ENCODE measurements at regions not wholly inside any gene's neighbourhood (a gene's known extent, or its start where the extent isn't known, plus 50 kb on each side); places are given as distances from the start of the nearest gene placed in this dataset.

DNA sequence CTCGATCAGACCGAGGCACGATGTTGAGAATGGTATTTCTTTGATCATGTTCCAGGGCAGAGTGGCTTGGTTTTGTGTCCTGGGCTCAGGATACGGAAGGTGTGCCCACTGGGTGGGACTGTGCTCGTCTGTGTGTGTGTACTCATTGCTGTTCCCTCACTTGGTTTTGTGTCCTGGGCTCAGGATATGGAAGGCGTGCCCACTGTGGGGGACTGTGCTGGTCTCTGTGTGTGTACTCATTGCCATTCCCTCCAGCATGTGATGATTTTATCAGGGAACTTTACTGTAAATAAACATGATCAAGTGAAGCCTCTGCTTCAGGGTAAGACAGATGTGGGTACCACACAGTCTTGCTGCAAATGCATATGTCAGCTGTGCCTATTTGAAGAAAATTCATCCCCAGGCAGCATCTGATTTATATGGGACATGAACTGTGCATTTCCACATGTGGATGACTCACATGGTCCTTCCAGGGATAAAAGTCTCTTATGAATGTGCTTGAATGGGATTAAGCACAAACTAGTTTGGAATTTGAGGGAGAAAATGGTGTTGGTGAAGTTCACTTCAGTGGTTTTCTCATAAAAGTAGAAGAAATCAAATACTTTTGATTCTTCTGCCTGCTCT lies 274.3 kb downstream of the QKI start:
- POLR2A ChIA-PET = no interaction called here
- H3K36me3 Mint-ChIP-seq = no peaks in the 10 kb centered on the region
- Histone ChIP-seq H3K4me1 (ENCODE audit: control insufficient read depth in 1 of 2, extremely low read depth in 1 of 2, insufficient read depth in 2 of 2, low read length in 2 of 2) (no peaks in the 10 kb centered on the region), H3K9me3 (no peaks in the 10 kb centered on the region), H3K27me3 (replicated peaks in 1 of 2; ENCODE audit: control insufficient read depth in 2 of 2, extremely low read depth in 1 of 2, insufficient read depth in 2 of 2, low read length in 1 of 2) (peaks cover 0 to 10% of the 10 kb centered on the region in 2 experiments), H3K36me3 (ENCODE audit: control insufficient read depth in 2 of 2, extremely low read depth in 1 of 2, insufficient read depth in 1 of 2, low read length in 1 of 2) (no peaks in the 10 kb centered on the region), H3K27ac (ENCODE audit: low read length) (no peak overlapping the region), H3K4me3 (ENCODE audit: control insufficient read depth in 1 of 2, extremely low read depth in 1 of 2, low read length in 1 of 2) (no peak overlapping the region)
- no peak overlapping the region for H3K4me3 Mint-ChIP-seq
- H3K27me3 Mint-ChIP-seq = peaks cover 6 to 20% of the 10 kb centered on the region in 2 donors
- WGBS (ENCODE audit: insufficient coverage) = no CpG with 5 or more reads among the region's 6 CpGs
- DNase-seq (no peak), ATAC-seq (replicated peaks in 1 of 4) (no peak)
- no peaks in the 10 kb centered on the region for H3K4me1 Mint-ChIP-seq
- no peak overlapping the region for H3K27ac Mint-ChIP-seq
- CTCF ChIA-PET = no interaction called here
- H3K9me3 Mint-ChIP-seq = peaks cover 1 to 3% (median 2%) of the 10 kb centered on the region in 3 donors

DNA sequence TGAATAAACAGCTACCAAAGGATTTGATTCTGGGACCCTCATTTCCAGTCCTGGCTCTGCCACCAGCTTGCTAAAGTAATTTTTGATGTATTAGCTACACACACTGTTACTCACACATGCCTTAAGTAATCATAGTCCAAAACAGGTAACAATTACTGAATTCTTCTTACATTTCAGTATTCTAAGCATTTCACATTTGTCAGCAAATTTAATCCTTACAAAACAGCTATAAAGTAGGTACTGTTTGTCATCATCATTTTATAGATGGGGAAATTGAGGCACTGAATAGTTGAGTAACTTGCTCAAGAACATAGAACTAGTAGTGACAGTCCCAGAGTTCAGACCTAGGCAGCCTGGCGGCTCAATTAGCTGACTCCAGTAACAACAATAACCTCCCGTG lies 272.6 kb downstream of the QKI start:
- no peaks in the 10 kb centered on the region for H3K36me3 ChIP-seq (ENCODE audit: control insufficient read depth in 2 of 2, extremely low read depth in 1 of 2, insufficient read depth in 1 of 2, low read length in 1 of 2)
- no peaks in the 10 kb centered on the region for H3K36me3 Mint-ChIP-seq
- peaks cover 0 to 10% of the 10 kb centered on the region in 2 experiments for H3K27me3 ChIP-seq (replicated peaks in 1 of 2; ENCODE audit: control insufficient read depth in 2 of 2, extremely low read depth in 1 of 2, insufficient read depth in 2 of 2, low read length in 1 of 2)
- H3K27ac Mint-ChIP-seq = no peak overlapping the region
- H3K27ac ChIP-seq (ENCODE audit: low read length) = no peak overlapping the region
- ATAC-seq (replicated peaks in 1 of 4) (no peak), DNase-seq (no peak)
- ChIA-PET POLR2A (no interaction called here), CTCF (no interaction called here)
- peaks cover 5 to 20% of the 10 kb centered on the region in 2 donors for H3K27me3 Mint-ChIP-seq
- H3K4me1 Mint-ChIP-seq = no peaks in the 10 kb centered on the region
- 100% methylated on average over 2 of the region's 2 CpGs for WGBS (ENCODE audit: insufficient coverage)
- H3K9me3 Mint-ChIP-seq = peaks cover 3 to 15% (median 8%) of the 10 kb centered on the region in 3 donors
- H3K9me3 ChIP-seq = no peaks in the 10 kb centered on the region
- H3K4me3 Mint-ChIP-seq = no peak overlapping the region
- H3K4me1 ChIP-seq (ENCODE audit: control insufficient read depth in 1 of 2, extremely low read depth in 1 of 2, insufficient read depth in 2 of 2, low read length in 2 of 2) = no peaks in the 10 kb centered on the region
- H3K4me3 ChIP-seq (ENCODE audit: control insufficient read depth in 1 of 2, extremely low read depth in 1 of 2, low read length in 1 of 2) = no peak overlapping the region

DNA sequence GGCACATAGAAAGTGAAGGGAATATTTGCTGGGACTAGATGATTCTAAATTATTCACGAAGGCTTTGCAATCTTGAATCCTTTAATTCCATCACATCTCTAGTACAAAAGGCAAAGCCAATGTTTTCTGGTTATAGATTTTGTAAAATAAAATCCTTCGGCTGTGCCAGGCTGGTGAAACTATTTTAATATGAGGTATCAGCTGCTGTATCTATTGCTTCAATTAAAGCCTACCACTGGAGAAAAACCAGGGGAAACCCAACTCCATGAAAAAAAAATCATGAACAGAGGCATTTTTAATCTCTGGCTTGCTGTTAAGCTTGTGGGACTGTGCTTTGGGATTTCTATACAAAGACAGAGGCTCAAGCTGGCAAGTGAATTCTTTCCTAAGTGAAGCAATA lies 271.8 kb downstream of the QKI start:
- no peaks in the 10 kb centered on the region for H3K4me1 Mint-ChIP-seq
- H3K27ac Mint-ChIP-seq = no peak overlapping the region
- H3K4me3 Mint-ChIP-seq = no peak overlapping the region
- peaks cover 5 to 20% of the 10 kb centered on the region in 2 donors for H3K27me3 Mint-ChIP-seq
- POLR2A ChIA-PET = no interaction called here
- DNase-seq (no peak), ATAC-seq (replicated peaks in 1 of 4) (no peak)
- H3K4me1 ChIP-seq (ENCODE audit: control insufficient read depth in 1 of 2, extremely low read depth in 1 of 2, insufficient read depth in 2 of 2, low read length in 2 of 2) = no peaks in the 10 kb centered on the region
- WGBS (ENCODE audit: insufficient coverage) = no CpG with 5 or more reads among the region's 2 CpGs
- CTCF ChIA-PET = no interaction called here
- no peak overlapping the region for H3K27ac ChIP-seq (ENCODE audit: low read length)
- H3K27me3 ChIP-seq (replicated peaks in 1 of 2; ENCODE audit: control insufficient read depth in 2 of 2, extremely low read depth in 1 of 2, insufficient read depth in 2 of 2, low read length in 1 of 2) = peaks cover 0 to 10% of the 10 kb centered on the region in 2 experiments
- H3K36me3 ChIP-seq (ENCODE audit: control insufficient read depth in 2 of 2, extremely low read depth in 1 of 2, insufficient read depth in 1 of 2, low read length in 1 of 2) = no peaks in the 10 kb centered on the region
- peaks cover 3 to 15% (median 8%) of the 10 kb centered on the region in 3 donors for H3K9me3 Mint-ChIP-seq
- no peaks in the 10 kb centered on the region for H3K9me3 ChIP-seq
- H3K36me3 Mint-ChIP-seq = no peaks in the 10 kb centered on the region
- no peak overlapping the region for H3K4me3 ChIP-seq (ENCODE audit: control insufficient read depth in 1 of 2, extremely low read depth in 1 of 2, low read length in 1 of 2)

DNA sequence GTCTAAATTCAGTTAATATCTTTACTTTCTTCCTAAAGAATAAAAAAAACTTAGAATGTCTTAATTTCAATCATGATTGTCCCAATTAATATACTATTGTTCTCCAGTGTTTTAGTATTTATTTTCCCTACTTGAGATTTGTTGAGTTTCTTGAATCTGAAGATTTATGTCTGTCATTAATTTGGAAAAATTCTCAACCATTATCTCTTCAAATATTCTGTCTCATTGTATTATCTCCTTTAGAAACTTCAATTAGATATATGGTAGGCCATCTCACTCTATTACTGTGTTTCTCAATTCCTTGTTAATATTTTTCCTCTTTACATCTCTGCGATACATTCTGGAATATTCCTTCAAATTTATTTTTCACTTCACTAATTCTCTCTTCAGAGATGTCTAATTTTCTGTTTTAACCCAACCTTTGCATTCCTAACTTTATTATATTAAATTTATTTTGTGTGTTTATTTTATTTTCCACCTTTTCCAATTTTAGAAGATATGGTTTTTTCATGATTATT lies 268.6 kb downstream of the QKI start:
- Mint-ChIP-seq H3K36me3 (no peaks in the 10 kb centered on the region), H3K27me3 (peaks cover 5 to 15% of the 10 kb centered on the region in 2 donors), H3K9me3 (peaks cover 3 to 15% (median 8%) of the 10 kb centered on the region in 3 donors), H3K4me3 (no peak overlapping the region), H3K27ac (no peak overlapping the region), H3K4me1 (no peaks in the 10 kb centered on the region)
- Histone ChIP-seq H3K36me3 (ENCODE audit: control insufficient read depth in 2 of 2, extremely low read depth in 1 of 2, insufficient read depth in 1 of 2, low read length in 1 of 2) (no peaks in the 10 kb centered on the region), H3K27ac (ENCODE audit: low read length) (no peak overlapping the region), H3K9me3 (no peaks in the 10 kb centered on the region), H3K4me1 (ENCODE audit: control insufficient read depth in 1 of 2, extremely low read depth in 1 of 2, insufficient read depth in 2 of 2, low read length in 2 of 2) (no peaks in the 10 kb centered on the region), H3K27me3 (replicated peaks in 1 of 2; ENCODE audit: control insufficient read depth in 2 of 2, extremely low read depth in 1 of 2, insufficient read depth in 2 of 2, low read length in 1 of 2) (peaks cover 0 to 15% of the 10 kb centered on the region in 2 experiments), H3K4me3 (ENCODE audit: control insufficient read depth in 1 of 2, extremely low read depth in 1 of 2, low read length in 1 of 2) (no peak overlapping the region)
- CTCF ChIA-PET = no interaction called here
- no peak for DNase-seq
- ATAC-seq (replicated peaks in 1 of 4) = no peak
- POLR2A ChIA-PET = no interaction called here
- no CpG with 5 or more reads among the region's 1 CpG for WGBS (ENCODE audit: insufficient coverage)

DNA sequence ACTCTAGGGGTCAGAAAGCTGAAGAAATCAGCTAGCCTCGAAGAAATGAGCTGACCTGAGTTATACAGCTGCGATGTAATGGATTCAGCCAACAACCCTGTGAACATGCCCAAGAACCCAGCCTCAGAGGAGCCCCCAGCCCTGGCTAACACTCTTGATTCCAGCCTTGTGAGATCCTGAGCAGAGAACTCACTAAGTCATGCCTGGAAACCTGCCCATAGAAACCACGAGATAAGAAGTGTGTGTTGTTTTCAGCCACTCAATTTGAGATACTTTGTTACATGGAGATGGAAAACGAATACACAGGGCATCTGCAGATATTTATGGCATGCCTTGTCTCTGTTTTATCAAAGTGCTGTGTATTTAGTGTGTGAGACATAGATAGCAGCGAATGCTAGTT lies 265.2 kb downstream of the QKI start:
- no peaks in the 10 kb centered on the region for H3K4me1 ChIP-seq (ENCODE audit: control insufficient read depth in 1 of 2, extremely low read depth in 1 of 2, insufficient read depth in 2 of 2, low read length in 2 of 2)
- H3K4me3 Mint-ChIP-seq = no peak overlapping the region
- ATAC-seq (replicated peaks in 1 of 4) = no peak
- H3K27ac ChIP-seq (ENCODE audit: low read length) = no peak overlapping the region
- ChIA-PET POLR2A (no interaction called here), CTCF (no interaction called here)
- no peak overlapping the region for H3K27ac Mint-ChIP-seq
- H3K9me3 Mint-ChIP-seq = peaks cover 3 to 15% (median 8%) of the 10 kb centered on the region in 3 donors
- H3K36me3 Mint-ChIP-seq = no peaks in the 10 kb centered on the region
- H3K27me3 ChIP-seq (replicated peaks in 1 of 2; ENCODE audit: control insufficient read depth in 2 of 2, extremely low read depth in 1 of 2, insufficient read depth in 2 of 2, low read length in 1 of 2) = peaks cover 0 to 4% of the 10 kb centered on the region in 2 experiments
- H3K4me3 ChIP-seq (ENCODE audit: control insufficient read depth in 1 of 2, extremely low read depth in 1 of 2, low read length in 1 of 2) = no peak overlapping the region
- no peaks in the 10 kb centered on the region for H3K4me1 Mint-ChIP-seq
- H3K9me3 ChIP-seq = no peaks in the 10 kb centered on the region
- DNase-seq = no peak
- peaks cover 2 to 10% of the 10 kb centered on the region in 2 donors for H3K27me3 Mint-ChIP-seq
- no peaks in the 10 kb centered on the region for H3K36me3 ChIP-seq (ENCODE audit: control insufficient read depth in 2 of 2, extremely low read depth in 1 of 2, insufficient read depth in 1 of 2, low read length in 1 of 2)
- 46% methylated on average over 5 of the region's 5 CpGs for WGBS (ENCODE audit: insufficient coverage)

DNA sequence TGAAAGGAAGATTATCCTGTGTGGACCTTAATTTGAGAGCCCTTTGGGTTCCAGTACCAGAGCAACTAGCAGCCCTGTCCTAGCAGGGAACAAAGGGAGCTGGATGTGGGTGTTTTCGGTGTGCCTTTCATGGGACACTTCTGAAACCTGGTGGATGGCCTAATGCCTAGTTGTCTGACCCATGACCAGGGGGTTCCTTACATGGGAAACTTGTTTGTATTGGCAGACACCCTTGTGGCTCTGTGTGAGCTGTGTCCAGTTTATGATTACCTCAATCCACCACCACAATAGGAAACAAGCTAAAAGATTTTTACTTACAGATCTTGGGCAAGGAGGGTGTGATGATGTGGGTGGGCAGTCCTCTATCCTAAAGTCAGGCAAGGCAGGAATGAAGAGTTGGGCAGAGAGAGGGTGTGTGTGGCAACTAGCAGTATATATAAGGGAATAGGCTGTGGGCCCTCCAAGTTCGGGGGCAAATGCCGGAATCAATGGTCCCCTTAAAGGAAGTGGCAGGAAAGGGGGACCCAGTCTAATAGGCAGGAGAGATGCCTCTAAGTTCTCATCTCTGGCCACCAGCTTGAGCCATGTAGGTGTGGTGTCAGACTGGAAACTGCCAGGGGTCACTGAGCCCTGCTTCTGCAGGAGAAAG lies 264.6 kb downstream of the QKI start:
- ATAC-seq (replicated peaks in 1 of 4) (no peak), DNase-seq (no peak)
- no peak overlapping the region for H3K27ac Mint-ChIP-seq
- H3K36me3 ChIP-seq (ENCODE audit: control insufficient read depth in 2 of 2, extremely low read depth in 1 of 2, insufficient read depth in 1 of 2, low read length in 1 of 2) = no peaks in the 10 kb centered on the region
- H3K27ac ChIP-seq (ENCODE audit: low read length) = no peak overlapping the region
- H3K27me3 Mint-ChIP-seq = peaks cover 2 to 4% of the 10 kb centered on the region in 2 donors
- no peaks in the 10 kb centered on the region for H3K9me3 ChIP-seq
- ChIA-PET CTCF (no interaction called here), POLR2A (interaction anchor here in 1 of 2 donors (0.6 kb wide), 1 partner anchor 946 kb away, joined by 3 read pairs; no protein-coding TSS in a partner anchor)
- no peak overlapping the region for H3K4me3 Mint-ChIP-seq
- WGBS (ENCODE audit: insufficient coverage) = 94% methylated on average over 2 of the region's 3 CpGs
- peaks cover 0 to 4% of the 10 kb centered on the region in 2 experiments for H3K27me3 ChIP-seq (replicated peaks in 1 of 2; ENCODE audit: control insufficient read depth in 2 of 2, extremely low read depth in 1 of 2, insufficient read depth in 2 of 2, low read length in 1 of 2)
- H3K4me1 ChIP-seq (ENCODE audit: control insufficient read depth in 1 of 2, extremely low read depth in 1 of 2, insufficient read depth in 2 of 2, low read length in 2 of 2) = no peaks in the 10 kb centered on the region
- no peaks in the 10 kb centered on the region for H3K36me3 Mint-ChIP-seq
- H3K9me3 Mint-ChIP-seq = peaks cover 3 to 15% (median 8%) of the 10 kb centered on the region in 3 donors
- no peak overlapping the region for H3K4me3 ChIP-seq (ENCODE audit: control insufficient read depth in 1 of 2, extremely low read depth in 1 of 2, low read length in 1 of 2)
- no peaks in the 10 kb centered on the region for H3K4me1 Mint-ChIP-seq

All from T-cell (primary cell).